ENCODE measurements at regions not wholly inside any gene's neighbourhood (a gene's known extent, or its start where the extent isn't known, plus 50 kb on each side); places are given as distances from the start of the nearest gene placed in this dataset.

GRCh38 chr12:86735851-86736250 lies 479.7 kb upstream of the MGAT4C start:
- TF ChIP-seq CTCF (IDR thresholded peaks at IDR 0.05) (no peak), POLR2A (IDR thresholded peaks at IDR 0.05) (no peak)
